ENCODE measurements at regions not wholly inside any gene's neighbourhood (a gene's known extent, or its start where the extent isn't known, plus 50 kb on each side); places are given as distances from the start of the nearest gene placed in this dataset.

DNA sequence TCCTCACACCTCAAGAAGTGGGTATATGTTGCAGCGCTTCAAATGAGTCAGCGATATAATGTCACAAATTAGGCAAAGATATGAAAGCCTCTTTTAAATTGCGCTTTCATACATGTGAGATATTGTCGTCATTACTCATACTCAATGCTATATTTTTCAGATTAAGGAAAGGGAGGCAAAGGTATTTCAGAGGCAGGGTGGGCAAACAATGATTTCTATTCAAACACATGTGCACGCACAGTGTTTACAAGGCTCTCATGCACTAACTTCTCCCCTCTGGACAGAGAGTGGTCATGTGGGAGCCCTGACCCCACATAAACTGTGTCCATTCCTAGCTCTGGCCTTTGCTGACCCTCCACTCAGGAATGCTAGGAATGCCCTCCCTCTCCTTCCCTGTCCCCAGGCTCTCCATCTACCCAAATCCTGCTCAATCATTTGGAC, 112.1 kb upstream of the TMEM170B start (continued):
- TF ChIP-seq, protein P1, sequence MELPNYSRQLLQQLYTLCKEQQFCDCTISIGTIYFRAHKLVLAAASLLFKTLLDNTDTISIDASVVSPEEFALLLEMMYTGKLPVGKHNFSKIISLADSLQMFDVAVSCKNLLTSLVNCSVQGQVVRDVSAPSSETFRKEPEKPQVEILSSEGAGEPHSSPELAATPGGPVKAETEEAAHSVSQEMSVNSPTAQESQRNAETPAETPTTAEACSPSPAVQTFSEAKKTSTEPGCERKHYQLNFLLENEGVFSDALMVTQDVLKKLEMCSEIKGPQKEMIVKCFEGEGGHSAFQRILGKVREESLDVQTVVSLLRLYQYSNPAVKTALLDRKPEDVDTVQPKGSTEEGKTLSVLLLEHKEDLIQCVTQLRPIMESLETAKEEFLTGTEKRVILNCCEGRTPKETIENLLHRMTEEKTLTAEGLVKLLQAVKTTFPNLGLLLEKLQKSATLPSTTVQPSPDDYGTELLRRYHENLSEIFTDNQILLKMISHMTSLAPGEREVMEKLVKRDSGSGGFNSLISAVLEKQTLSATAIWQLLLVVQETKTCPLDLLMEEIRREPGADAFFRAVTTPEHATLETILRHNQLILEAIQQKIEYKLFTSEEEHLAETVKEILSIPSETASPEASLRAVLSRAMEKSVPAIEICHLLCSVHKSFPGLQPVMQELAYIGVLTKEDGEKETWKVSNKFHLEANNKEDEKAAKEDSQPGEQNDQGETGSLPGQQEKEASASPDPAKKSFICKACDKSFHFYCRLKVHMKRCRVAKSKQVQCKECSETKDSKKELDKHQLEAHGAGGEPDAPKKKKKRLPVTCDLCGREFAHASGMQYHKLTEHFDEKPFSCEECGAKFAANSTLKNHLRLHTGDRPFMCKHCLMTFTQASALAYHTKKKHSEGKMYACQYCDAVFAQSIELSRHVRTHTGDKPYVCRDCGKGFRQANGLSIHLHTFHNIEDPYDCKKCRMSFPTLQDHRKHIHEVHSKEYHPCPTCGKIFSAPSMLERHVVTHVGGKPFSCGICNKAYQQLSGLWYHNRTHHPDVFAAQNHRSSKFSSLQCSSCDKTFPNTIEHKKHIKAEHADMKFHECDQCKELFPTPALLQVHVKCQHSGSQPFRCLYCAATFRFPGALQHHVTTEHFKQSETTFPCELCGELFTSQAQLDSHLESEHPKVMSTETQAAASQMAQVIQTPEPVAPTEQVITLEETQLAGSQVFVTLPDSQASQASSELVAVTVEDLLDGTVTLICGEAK (IDR thresholded peaks at IDR 0.05), result no peak
- TF ChIP-seq, protein P1 (CRISPR knock-in tag; IDR thresholded peaks at IDR 0.05), result peak; percentile 31; the same call in 1 of the 2 replicates
- TF ChIP-seq SAFB2 (CRISPR knock-in tag; IDR thresholded peaks at IDR 0.05; ENCODE audit: borderline replicate concordance, low read depth) (no peak), MIXL1 (CRISPR knock-in tag; IDR thresholded peaks at IDR 0.05) (peak; percentile 84), ZMYM4 (CRISPR knock-in tag; IDR thresholded peaks at IDR 0.05) (peak; percentile 83), USF2 (IDR thresholded peaks at IDR 0.05; ENCODE audit: low read depth, low read length) (no peak; the same call in 1 of the 2 replicates), USF2 (CRISPR knock-in tag; IDR thresholded peaks at IDR 0.05; ENCODE audit: borderline replicate concordance) (peak; percentile 43; the same call in 1 of the 2 replicates), ZC3H4 (CRISPR knock-in tag; IDR thresholded peaks at IDR 0.05; ENCODE audit: borderline replicate concordance) (no peak), ZNF572 (CRISPR knock-in tag; IDR thresholded peaks at IDR 0.05) (no peak), SMYD3 (CRISPR knock-in tag; IDR thresholded peaks at IDR 0.05) (0 out of 2 replicates have a peak, but pooled peaks have one; percentile 80), GABPB1 (CRISPR knock-in tag; IDR thresholded peaks at IDR 0.05) (no peak), RFX3 (CRISPR knock-in tag; IDR thresholded peaks at IDR 0.05) (0 out of 2 replicates have a peak, but pooled peaks have one; percentile 16), SMAD9 (CRISPR knock-in tag; IDR thresholded peaks at IDR 0.05) (no peak), SPEN (CRISPR knock-in tag; IDR thresholded peaks at IDR 0.05; ENCODE audit: low read depth) (peak; percentile 57; the same call in 1 of the 2 replicates), HOXA3 (CRISPR knock-in tag; IDR thresholded peaks at IDR 0.05) (peak; percentile 74), HNRNPK (IDR thresholded peaks at IDR 0.05; ENCODE audit: low read depth, low read length, poor library complexity, severe bottlenecking) (peak; percentile 11), ZNF607 (CRISPR knock-in tag; IDR thresholded peaks at IDR 0.05; ENCODE audit: borderline replicate concordance) (no peak; the same call in 1 of the 2 replicates), PHF21A (CRISPR knock-in tag; IDR thresholded peaks at IDR 0.05) (peak; percentile 32; the same call in 1 of the 2 replicates), KMT2A (CRISPR knock-in tag; IDR thresholded peaks at IDR 0.05) (no peak), ERF (CRISPR knock-in tag; IDR thresholded peaks at IDR 0.05) (peak; percentile 80; the same call in 1 of the 2 replicates), GATA4 (IDR thresholded peaks at IDR 0.05; ENCODE audit: borderline replicate concordance, low read depth) (peak; percentile 33; the same call in 1 of the 2 replicates), TBX2 (CRISPR knock-in tag; IDR thresholded peaks at IDR 0.05; ENCODE audit: borderline replicate concordance) (peak; percentile 73; the same call in 1 of the 2 replicates)

All from HepG2 (cell line).